H9 (cell line): ENCODE measurements at regions not wholly inside any gene's neighbourhood (a gene's known extent, or its start where the extent isn't known, plus 50 kb on each side); places are given as distances from the start of the nearest gene placed in this dataset.
"Not testable (repeated sequence)": the region's sequence is repeated elsewhere in the genome, so short reads cannot be mapped to it uniquely, and the experiment has no call there.

Source experiments
- DNase-seq: peaks from one replicate; pipeline ENCODE4 v3.0.0-alpha.2; 2017
- H2AFZ ChIP-seq: one replicate; pipeline ENCODE4 v1.6.1; 2013; ENCODE audit warnings: mild to moderate bottlenecking, low read length, control low read depth, moderate library complexity
- H2AK5ac ChIP-seq: 2 replicates; pipeline ENCODE4 v1.6.1; 2013; ENCODE audit warnings: low read length, control low read depth, mixed read lengths; ENCODE audit not compliant: insufficient read length
- H2BK120ac ChIP-seq: one replicate; pipeline ENCODE4 v1.6.1; 2013; ENCODE audit warnings: low read depth, mild to moderate bottlenecking, low read length, control low read depth, inconsistent platforms; ENCODE audit not compliant: poor library complexity, severe bottlenecking
- H2BK12ac ChIP-seq: 2 replicates; pipeline ENCODE4 v1.6.1; 2013; ENCODE audit warnings: low read length, control low read depth, mixed read lengths, low read depth; ENCODE audit not compliant: insufficient read length
- H2BK15ac ChIP-seq: 2 replicates; pipeline ENCODE4 v1.6.1; 2013; ENCODE audit warnings: low read depth, low read length, control low read depth
- H2BK20ac ChIP-seq: one replicate; pipeline ENCODE4 v1.6.1; 2013; ENCODE audit warnings: low read depth, mild to moderate bottlenecking, low read length, control low read depth, inconsistent platforms; ENCODE audit not compliant: poor library complexity, severe bottlenecking
- H2BK5ac ChIP-seq: 2 replicates; pipeline ENCODE4 v1.6.1; 2013; ENCODE audit warnings: low read length, control low read depth, mixed read lengths; ENCODE audit not compliant: insufficient read length
- H3K14ac ChIP-seq: 2 replicates; pipeline ENCODE4 v1.6.1; 2013; ENCODE audit warnings: low read length, control low read depth; ENCODE audit not compliant: insufficient read depth
- H3K18ac ChIP-seq: 2 replicates; pipeline ENCODE4 v1.6.1; 2013; ENCODE audit warnings: low read depth, mild to moderate bottlenecking, mixed read lengths, low read length, control low read depth; ENCODE audit not compliant: insufficient read length
- H3K23ac ChIP-seq: 2 replicates; pipeline ENCODE4 v1.6.1; 2013; ENCODE audit warnings: low read length, control low read depth, mixed read lengths, low read depth; ENCODE audit not compliant: insufficient read length
- H3K23me2 ChIP-seq: 2 replicates; pipeline ENCODE4 v1.6.1; 2013; ENCODE audit warnings: low read depth, mild to moderate bottlenecking, mixed read lengths, low read length, control low read depth; ENCODE audit not compliant: insufficient read length, poor library complexity, severe bottlenecking
- H3K27ac ChIP-seq: 2 replicates; pipeline ENCODE4 v1.5.1; 2013; ENCODE audit warnings: low read length, control low read depth, mixed read lengths, low read depth; ENCODE audit not compliant: insufficient read length
- H3K27me3 ChIP-seq: 2 replicates; pipeline ENCODE4 v1.6.1; 2013; ENCODE audit warnings: low read length, control low read depth, inconsistent platforms; ENCODE audit not compliant: insufficient read depth
- H3K4ac ChIP-seq: 2 replicates; pipeline ENCODE4 v1.6.1; 2013; ENCODE audit warnings: low read depth, mild to moderate bottlenecking, control low read depth, inconsistent platforms, low read length, moderate library complexity
- H3K4me1 ChIP-seq: 2 replicates; pipeline ENCODE4 v1.6.1; 2013; ENCODE audit warnings: low read length, control low read depth, inconsistent platforms; ENCODE audit not compliant: insufficient read depth
- H3K4me2 ChIP-seq: 2 replicates; pipeline ENCODE4 v1.6.1; 2013; ENCODE audit warnings: low read length, control low read depth, mixed read lengths; ENCODE audit not compliant: insufficient read length, insufficient read depth
- H3K56ac ChIP-seq: 2 replicates; pipeline ENCODE4 v1.6.1; 2013; ENCODE audit warnings: low read depth, mild to moderate bottlenecking, mixed read lengths, low read length, control low read depth; ENCODE audit not compliant: insufficient read length
- H3K79me1 ChIP-seq: 2 replicates; pipeline ENCODE4 v1.6.1; 2013; ENCODE audit warnings: low read depth, mild to moderate bottlenecking, moderate library complexity, low read length, control low read depth, inconsistent platforms; ENCODE audit not compliant: insufficient read depth, poor library complexity, severe bottlenecking
- H3K79me2 ChIP-seq: 2 replicates; pipeline ENCODE4 v1.6.1; 2013; ENCODE audit warnings: low read length, control low read depth, inconsistent platforms; ENCODE audit not compliant: insufficient read depth
- H3K9ac ChIP-seq: 2 replicates; pipeline ENCODE4 v1.6.1; 2013; ENCODE audit warnings: low read length, control low read depth, mixed read lengths; ENCODE audit not compliant: insufficient read length; ENCODE audit errors: extremely low read depth
- H3K9me3 ChIP-seq: one replicate; pipeline ENCODE4 v1.6.1; 2013; ENCODE audit warnings: low read depth, low read length, inconsistent platforms; ENCODE audit not compliant: control insufficient read depth
- H3T11ph ChIP-seq: one replicate; pipeline ENCODE4 v1.6.1; 2013; ENCODE audit warnings: mild to moderate bottlenecking, low read length, control low read depth, inconsistent platforms
- H4K20me1 ChIP-seq: one replicate; pipeline ENCODE4 v1.6.1; 2013; ENCODE audit not compliant: control insufficient read depth, insufficient read length, insufficient read depth
- H4K5ac ChIP-seq: 2 replicates; pipeline ENCODE4 v1.6.1; 2013; ENCODE audit warnings: low read depth, mild to moderate bottlenecking, mixed read lengths, low read length, control low read depth; ENCODE audit not compliant: insufficient read length
- H4K8ac ChIP-seq: replicated peaks from 2 replicates; pipeline ENCODE4 v1.6.1; 2013; ENCODE audit warnings: low read length, control low read depth, mixed read lengths, low read depth; ENCODE audit not compliant: insufficient read length
- H4K91ac ChIP-seq: 2 replicates; pipeline ENCODE4 v1.6.1; 2013; ENCODE audit warnings: low read depth, mild to moderate bottlenecking, moderate library complexity, mixed read lengths, low read length, control low read depth; ENCODE audit not compliant: insufficient read length
- H3K27ac Mint-ChIP-seq, 3 experiments: 2 replicates in 2 of 3; 3 replicates in 1 of 3; pipeline ENCODE4 v1.8.0; 2020 to 2021; ENCODE audit warnings: mixed read lengths in 3 of 3, mild to moderate bottlenecking in 1 of 3, moderate library complexity in 1 of 3
- H3K27me3 Mint-ChIP-seq: 2 replicates; pipeline ENCODE4 v1.8.0; 2021; ENCODE audit warnings: low read depth, mild to moderate bottlenecking, moderate library complexity, mixed read lengths
- H3K36me3 Mint-ChIP-seq, 3 experiments: 2 replicates in 2 of 3; 3 replicates in 1 of 3; pipeline ENCODE4 v1.8.0; 2020 to 2021; ENCODE audit warnings: low read depth in 3 of 3, mixed read lengths in 3 of 3; ENCODE audit not compliant: insufficient read depth in 1 of 3
- H3K4me1 Mint-ChIP-seq, 2 experiments: 2 replicates each; pipeline ENCODE4 v1.8.0; 2020; ENCODE audit warnings: mixed read lengths in 2 of 2
- H3K4me3 Mint-ChIP-seq, 2 experiments: 2 replicates in 1 of 2; 3 replicates in 1 of 2; pipeline ENCODE4 v1.8.0; 2020 to 2021; ENCODE audit warnings: mild to moderate bottlenecking in 2 of 2, mixed read lengths in 2 of 2, moderate library complexity in 1 of 2
- H3K9me3 Mint-ChIP-seq, 2 experiments: 2 replicates in 1 of 2; 3 replicates in 1 of 2; pipeline ENCODE4 v1.8.0; 2020; ENCODE audit warnings: mild to moderate bottlenecking in 2 of 2, mixed read lengths in 2 of 2, moderate library complexity in 1 of 2
- WGBS: extraction: QIAGEN DNeasy Blood & Tissue Kit; methylation state at CpG from one replicate; pipeline ENCODE4 v1.1.7; 2013; ENCODE audit warnings: missing lambda C conversion rate, low lambda C conversion rate, mixed read lengths; ENCODE audit not compliant: insufficient read length; ENCODE audit errors: extremely low coverage; 5-methylcytosine and 5-hydroxymethylcytosine counted together
- TF ChIP-seq, protein P1 (sequence below): fragments of 200-600 bp; sonication (generic); conservative IDR thresholded peaks from 3 replicates; pipeline ENCODE4 v1.8.0; 2021; ENCODE audit warnings: antibody characterized with exemption, mild to moderate bottlenecking

DNA sequence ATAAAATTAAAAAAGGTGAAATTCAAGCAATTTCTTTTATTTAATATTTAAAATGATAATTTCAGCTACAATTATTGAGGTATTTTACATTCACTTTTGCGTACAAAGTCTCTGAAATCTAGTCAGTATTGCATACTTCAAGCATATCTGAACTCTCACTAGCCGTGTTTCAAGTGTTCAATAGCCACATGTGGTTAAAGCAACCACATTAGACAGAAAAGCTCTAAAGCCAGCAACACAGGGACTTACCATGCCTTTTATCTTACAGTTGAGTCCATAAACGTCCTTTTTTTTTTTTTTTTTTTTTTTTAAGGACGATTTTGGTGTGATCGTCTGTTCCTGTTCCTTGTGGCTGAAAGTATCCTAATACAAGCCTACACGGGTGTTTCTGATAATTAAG lies 257.0 kb upstream of the RGMA start:
- H3K23me2 ChIP-seq = no peaks in the 10 kb centered on the region
- H2BK12ac ChIP-seq = no peak overlapping the region
- H3K36me3 Mint-ChIP-seq = peaks cover 0 to 9% (median 3%) of the 10 kb centered on the region in 3 experiments; a peak in 4 of 7 replicates
- no CpG with 5 or more reads among the region's 6 CpGs for WGBS
- no peak overlapping the region for H3T11ph ChIP-seq
- no peak overlapping the region for H3K4ac ChIP-seq
- H3K9me3 ChIP-seq = no peaks in the 10 kb centered on the region
- H3K18ac ChIP-seq = no peak overlapping the region
- H3K27me3 ChIP-seq = no peaks in the 10 kb centered on the region
- H3K4me1 Mint-ChIP-seq = peaks cover 0 to 22% of the 10 kb centered on the region in 2 experiments; a peak in 3 of 4 replicates
- H4K20me1 ChIP-seq = no peaks in the 10 kb centered on the region
- no peak overlapping the region for H3K9ac ChIP-seq
- no peak for DNase-seq
- H2AFZ ChIP-seq = no peak overlapping the region
- no peak overlapping the region for H4K8ac ChIP-seq
- H3K56ac ChIP-seq = no peak overlapping the region
- TF ChIP-seq, protein P1, sequence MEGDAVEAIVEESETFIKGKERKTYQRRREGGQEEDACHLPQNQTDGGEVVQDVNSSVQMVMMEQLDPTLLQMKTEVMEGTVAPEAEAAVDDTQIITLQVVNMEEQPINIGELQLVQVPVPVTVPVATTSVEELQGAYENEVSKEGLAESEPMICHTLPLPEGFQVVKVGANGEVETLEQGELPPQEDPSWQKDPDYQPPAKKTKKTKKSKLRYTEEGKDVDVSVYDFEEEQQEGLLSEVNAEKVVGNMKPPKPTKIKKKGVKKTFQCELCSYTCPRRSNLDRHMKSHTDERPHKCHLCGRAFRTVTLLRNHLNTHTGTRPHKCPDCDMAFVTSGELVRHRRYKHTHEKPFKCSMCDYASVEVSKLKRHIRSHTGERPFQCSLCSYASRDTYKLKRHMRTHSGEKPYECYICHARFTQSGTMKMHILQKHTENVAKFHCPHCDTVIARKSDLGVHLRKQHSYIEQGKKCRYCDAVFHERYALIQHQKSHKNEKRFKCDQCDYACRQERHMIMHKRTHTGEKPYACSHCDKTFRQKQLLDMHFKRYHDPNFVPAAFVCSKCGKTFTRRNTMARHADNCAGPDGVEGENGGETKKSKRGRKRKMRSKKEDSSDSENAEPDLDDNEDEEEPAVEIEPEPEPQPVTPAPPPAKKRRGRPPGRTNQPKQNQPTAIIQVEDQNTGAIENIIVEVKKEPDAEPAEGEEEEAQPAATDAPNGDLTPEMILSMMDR = no peak
- H3K4me2 ChIP-seq = no peak overlapping the region
- no peaks in the 10 kb centered on the region for H3K79me2 ChIP-seq
- H3K4me1 ChIP-seq = no peaks in the 10 kb centered on the region
- no peak overlapping the region for H2AK5ac ChIP-seq
- H2BK5ac ChIP-seq = no peak overlapping the region
- H2BK120ac ChIP-seq = no peak overlapping the region
- H2BK15ac ChIP-seq = no peak overlapping the region
- H3K23ac ChIP-seq = no peak overlapping the region
- no peak overlapping the region for H4K91ac ChIP-seq
- no peak overlapping the region for H3K14ac ChIP-seq
- H3K27ac ChIP-seq = no peak overlapping the region
- H3K27ac Mint-ChIP-seq = no peak overlapping the region
- H3K4me3 Mint-ChIP-seq = no peak overlapping the region
- H3K27me3 Mint-ChIP-seq = peaks cover 38% of the 10 kb centered on the region
- no peaks in the 10 kb centered on the region for H3K79me1 ChIP-seq
- no peak overlapping the region for H2BK20ac ChIP-seq
- H4K5ac ChIP-seq = no peak overlapping the region
- peaks cover 8 to 10% of the 10 kb centered on the region in 2 experiments; a peak in 3 of 5 replicates for H3K9me3 Mint-ChIP-seq

DNA sequence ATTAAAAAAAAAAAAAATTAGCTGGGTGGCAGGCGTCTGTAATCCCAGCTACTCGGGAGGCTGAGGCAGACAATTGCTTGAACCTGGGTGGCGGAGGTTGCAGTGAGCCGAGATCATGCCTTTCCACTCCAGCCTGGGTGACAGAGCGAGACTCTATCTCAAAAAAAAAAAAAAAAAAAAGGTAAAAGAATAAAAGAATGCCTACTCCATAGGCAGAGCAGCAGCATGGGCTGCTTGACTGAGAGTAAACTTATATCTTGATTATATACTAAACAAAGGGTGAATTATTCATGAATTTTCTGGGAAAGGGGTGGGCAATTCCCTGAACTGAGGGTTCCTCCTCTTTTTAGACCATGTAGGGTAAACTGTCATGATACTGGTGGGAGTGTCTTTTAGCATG lies 254.4 kb upstream of the RGMA start:
- H2BK5ac ChIP-seq, H3K23ac ChIP-seq, DNase-seq: not testable (repeated sequence)

More for the DNA sequence above, 254.4 kb upstream of the RGMA start:
- H2AFZ ChIP-seq, H3K9me3 ChIP-seq, H3K56ac ChIP-seq, H3K27me3 ChIP-seq, H3K27ac ChIP-seq, H3K4ac ChIP-seq, H2BK120ac ChIP-seq, H3K27ac Mint-ChIP-seq, H3K9me3 Mint-ChIP-seq, H3T11ph ChIP-seq, H3K36me3 Mint-ChIP-seq, H2AK5ac ChIP-seq, H4K20me1 ChIP-seq, H2BK20ac ChIP-seq, H3K79me1 ChIP-seq, H3K4me3 Mint-ChIP-seq, H3K4me2 ChIP-seq, H4K8ac ChIP-seq, H3K23me2 ChIP-seq, H3K9ac ChIP-seq, H3K14ac ChIP-seq, H3K79me2 ChIP-seq, H2BK12ac ChIP-seq, H4K91ac ChIP-seq, H3K18ac ChIP-seq, H2BK15ac ChIP-seq, H4K5ac ChIP-seq, H3K4me1 ChIP-seq: not testable (repeated sequence)
- WGBS = no CpG with 5 or more reads among the region's 5 CpGs
- peaks cover 0 to 13% of the 10 kb centered on the region in 2 experiments; a peak in 3 of 4 replicates for H3K4me1 Mint-ChIP-seq
- peaks cover 36% of the 10 kb centered on the region for H3K27me3 Mint-ChIP-seq
